Ishikawa (cell line): ENCODE measurements at regions not wholly inside any gene's neighbourhood (a gene's known extent, or its start where the extent isn't known, plus 50 kb on each side); places are given as distances from the start of the nearest gene placed in this dataset.

Experiments
- CEBPB ChIP-seq: IDR thresholded peaks from 2 replicates; pipeline ENCODE4 v1.6.1; 2012
- CREB1 ChIP-seq: IDR thresholded peaks from 2 replicates; pipeline ENCODE4 v1.6.1; 2012; ENCODE audit warnings: low read depth
- EGR1 ChIP-seq: IDR thresholded peaks from 2 replicates; pipeline ENCODE4 v1.6.1; 2012
- EP300 ChIP-seq: IDR thresholded peaks from 2 replicates; pipeline ENCODE4 v1.6.1; 2012; ENCODE audit warnings: borderline replicate concordance
- FOXM1 ChIP-seq: IDR thresholded peaks from 2 replicates; pipeline ENCODE4 v1.6.1; 2012; ENCODE audit warnings: low read depth, borderline replicate concordance
- RAD21 ChIP-seq: IDR thresholded peaks from 2 replicates; pipeline ENCODE4 v1.6.1; 2012; ENCODE audit warnings: low read depth
- REST ChIP-seq: IDR thresholded peaks from 2 replicates; pipeline ENCODE4 v1.6.1; 2012; ENCODE audit warnings: low read depth, mild to moderate bottlenecking
- TAF1 ChIP-seq: IDR thresholded peaks from 2 replicates; pipeline ENCODE4 v1.6.1; 2012; ENCODE audit warnings: low read depth, mild to moderate bottlenecking
- TEAD4 ChIP-seq: IDR thresholded peaks from 2 replicates; pipeline ENCODE4 v1.6.1; 2012
- ZBTB7A ChIP-seq: IDR thresholded peaks from 2 replicates; pipeline ENCODE4 v1.6.1; 2012; ENCODE audit warnings: low read depth
- TF ChIP-seq, protein P1 (sequence below): IDR thresholded peaks from 2 replicates; pipeline ENCODE4 v1.6.1; 2012
- TF ChIP-seq, protein P2 (sequence below): IDR thresholded peaks from 2 replicates; pipeline ENCODE4 v1.6.1; 2012

DNA sequence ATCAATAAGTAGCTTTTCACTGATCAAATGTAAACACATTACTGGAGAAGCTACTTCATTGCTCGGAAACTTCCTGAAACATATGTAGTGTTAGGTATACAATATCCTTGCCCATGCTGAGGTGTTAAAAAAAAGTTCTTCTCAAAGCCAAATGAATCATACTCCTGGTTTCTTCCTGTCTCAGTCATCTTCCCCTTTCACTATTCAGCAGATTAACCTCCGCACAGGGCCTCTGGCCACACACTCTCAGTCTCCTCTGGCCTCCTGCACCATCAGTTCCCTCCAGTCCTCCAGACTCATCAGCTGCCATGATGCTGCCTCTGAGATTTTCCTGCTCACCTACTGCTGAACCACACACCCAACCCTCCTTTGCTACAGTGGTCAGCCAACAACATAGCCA is 70.5 kb upstream of the BOC start:
- TF ChIP-seq, protein P1, sequence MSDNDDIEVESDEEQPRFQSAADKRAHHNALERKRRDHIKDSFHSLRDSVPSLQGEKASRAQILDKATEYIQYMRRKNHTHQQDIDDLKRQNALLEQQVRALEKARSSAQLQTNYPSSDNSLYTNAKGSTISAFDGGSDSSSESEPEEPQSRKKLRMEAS = no peak
- TF ChIP-seq RAD21 (no peak), EP300 (no peak), ZBTB7A (no peak), EGR1 (no peak), TAF1 (no peak), TEAD4 (no peak), CREB1 (no peak), REST (no peak), FOXM1 (no peak), CEBPB (no peak)
- TF ChIP-seq, protein P2, sequence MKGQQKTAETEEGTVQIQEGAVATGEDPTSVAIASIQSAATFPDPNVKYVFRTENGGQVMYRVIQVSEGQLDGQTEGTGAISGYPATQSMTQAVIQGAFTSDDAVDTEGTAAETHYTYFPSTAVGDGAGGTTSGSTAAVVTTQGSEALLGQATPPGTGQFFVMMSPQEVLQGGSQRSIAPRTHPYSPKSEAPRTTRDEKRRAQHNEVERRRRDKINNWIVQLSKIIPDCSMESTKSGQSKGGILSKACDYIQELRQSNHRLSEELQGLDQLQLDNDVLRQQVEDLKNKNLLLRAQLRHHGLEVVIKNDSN = no peak
